ENCODE measurements at regions not wholly inside any gene's neighbourhood (a gene's known extent, or its start where the extent isn't known, plus 50 kb on each side); places are given as distances from the start of the nearest gene placed in this dataset.

- DNase-seq, result no peak
These were observed 564.1 kb downstream of the EFNB2 start for GRCh38 chr13:105971312-105971711.

GRCh38 chr13:105969761-105970160 is 565.7 kb downstream of the EFNB2 start:
- DNase-seq, result no peak

GRCh38 chr13:105965910-105966309 is 569.6 kb downstream of the EFNB2 start:
- no peak for DNase-seq

- no peak for DNase-seq
These were observed 573.4 kb downstream of the EFNB2 start for GRCh38 chr13:105962080-105962479.

GRCh38 chr13:105961438-105961837 is 574.0 kb downstream of the EFNB2 start:
- no peak for DNase-seq

GRCh38 chr13:105960326-105960725 is 575.1 kb downstream of the EFNB2 start:
- no peak for DNase-seq

- no peak for DNase-seq
These were observed 575.6 kb downstream of the EFNB2 start for GRCh38 chr13:105959876-105960275.

- no peak for DNase-seq
These were observed 577.6 kb downstream of the EFNB2 start for GRCh38 chr13:105957769-105958438.

- no peak for DNase-seq
These were observed 578.5 kb downstream of the EFNB2 start for GRCh38 chr13:105956921-105957320.

- no peak for DNase-seq
These were observed 582.5 kb downstream of the EFNB2 start for GRCh38 chr13:105952973-105953290.

GRCh38 chr13:105952233-105952972 is 583.1 kb downstream of the EFNB2 start:
- no peak for DNase-seq

GRCh38 chr13:105948143-105948542 is 587.3 kb downstream of the EFNB2 start:
- DNase-seq, result no peak

GRCh38 chr13:105940882-105941281 is 594.6 kb downstream of the EFNB2 start:
- no peak for DNase-seq

- no peak for DNase-seq
These were observed 598.0 kb downstream of the EFNB2 start for GRCh38 chr13:105937451-105937850.

GRCh38 chr13:105936816-105937215 is 598.6 kb downstream of the EFNB2 start:
- no peak for DNase-seq

- no peak for DNase-seq
These were observed 606.0 kb downstream of the EFNB2 start for GRCh38 chr13:105929505-105929904.

- no peak for DNase-seq
These were observed 606.6 kb downstream of the EFNB2 start for GRCh38 chr13:105928901-105929300.

GRCh38 chr13:105928048-105928447 is 607.4 kb downstream of the EFNB2 start:
- DNase-seq, result no peak

- DNase-seq, result no peak
These were observed 610.0 kb downstream of the EFNB2 start for GRCh38 chr13:105925496-105925895.

- DNase-seq, result no peak
These were observed 613.8 kb downstream of the EFNB2 start for GRCh38 chr13:105921711-105922110.

GRCh38 chr13:105920370-105920769 is 615.1 kb downstream of the EFNB2 start:
- DNase-seq, result no peak

GRCh38 chr13:105918842-105919741 is 616.4 kb downstream of the EFNB2 start:
- DNase-seq, result no peak

GRCh38 chr13:105915146-105915850 is 620.2 kb downstream of the EFNB2 start:
- DNase-seq, result no peak
